Upper lobe of left lung (tissue), 4 donors: ENCODE measurements at regions not wholly inside any gene's neighbourhood (a gene's known extent, or its start where the extent isn't known, plus 50 kb on each side); places are given as distances from the start of the nearest gene placed in this dataset.

ENCODE experiments used
- EP300 ChIP-seq, 4 donors: sonication (generic); formaldehyde crosslinking; IDR thresholded peaks; one replicate each; pipeline ENCODE4 v1.5.1; 2017; ENCODE audit warnings: antibody characterized with exemption in 4 of 4, control low read depth in 2 of 4
- POLR2A ChIP-seq, 4 donors: fragments of 450-650 bp; IDR thresholded peaks; one replicate each; pipeline ENCODE4 v1.5.1; 2016 to 2017; ENCODE audit warnings: antibody characterized with exemption in 4 of 4, mild to moderate bottlenecking in 2 of 4
- POLR2AphosphoS5 ChIP-seq, 2 donors: sonication (generic); formaldehyde crosslinking; IDR thresholded peaks; one replicate each; pipeline ENCODE4 v1.5.1; 2017; ENCODE audit warnings: antibody characterized with exemption in 2 of 2
- TF ChIP-seq, protein P1 (sequence below), 6 experiments: fragments of 450-650 bp in 4 of 6; fragments of 200-600 bp in 2 of 6; sonication (generic) in 2 of 6; IDR thresholded peaks; one replicate each; pipeline ENCODE4 v1.5.1; 2016 to 2019; ENCODE audit warnings: antibody characterized with exemption in 6 of 6

DNA sequence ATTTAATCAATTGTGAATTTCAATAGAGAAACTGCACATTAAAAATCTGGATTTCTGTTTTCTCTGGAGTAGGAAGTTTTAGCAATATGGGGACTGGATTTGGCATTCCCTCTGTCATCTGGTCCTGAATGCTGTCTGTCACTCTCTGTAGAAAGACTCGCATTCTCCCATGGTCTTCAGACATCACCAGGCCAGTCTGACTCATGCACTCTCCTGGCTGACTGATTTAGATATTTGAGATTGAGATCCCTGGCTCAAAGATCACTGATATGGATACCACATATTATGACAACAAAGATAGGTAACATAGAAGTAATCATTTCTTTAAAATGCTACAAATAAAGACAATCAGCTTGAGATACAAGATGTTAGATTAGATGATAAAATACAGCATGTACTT lies 524.5 kb downstream of the GALC start:
- TF ChIP-seq EP300 (IDR thresholded peaks at IDR 0.05) (no peak), POLR2A (IDR thresholded peaks at IDR 0.05) (no peak), POLR2AphosphoS5 (IDR thresholded peaks at IDR 0.05) (no peak)
- TF ChIP-seq, protein P1, sequence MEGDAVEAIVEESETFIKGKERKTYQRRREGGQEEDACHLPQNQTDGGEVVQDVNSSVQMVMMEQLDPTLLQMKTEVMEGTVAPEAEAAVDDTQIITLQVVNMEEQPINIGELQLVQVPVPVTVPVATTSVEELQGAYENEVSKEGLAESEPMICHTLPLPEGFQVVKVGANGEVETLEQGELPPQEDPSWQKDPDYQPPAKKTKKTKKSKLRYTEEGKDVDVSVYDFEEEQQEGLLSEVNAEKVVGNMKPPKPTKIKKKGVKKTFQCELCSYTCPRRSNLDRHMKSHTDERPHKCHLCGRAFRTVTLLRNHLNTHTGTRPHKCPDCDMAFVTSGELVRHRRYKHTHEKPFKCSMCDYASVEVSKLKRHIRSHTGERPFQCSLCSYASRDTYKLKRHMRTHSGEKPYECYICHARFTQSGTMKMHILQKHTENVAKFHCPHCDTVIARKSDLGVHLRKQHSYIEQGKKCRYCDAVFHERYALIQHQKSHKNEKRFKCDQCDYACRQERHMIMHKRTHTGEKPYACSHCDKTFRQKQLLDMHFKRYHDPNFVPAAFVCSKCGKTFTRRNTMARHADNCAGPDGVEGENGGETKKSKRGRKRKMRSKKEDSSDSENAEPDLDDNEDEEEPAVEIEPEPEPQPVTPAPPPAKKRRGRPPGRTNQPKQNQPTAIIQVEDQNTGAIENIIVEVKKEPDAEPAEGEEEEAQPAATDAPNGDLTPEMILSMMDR (IDR thresholded peaks at IDR 0.05) = no peak
